ENCODE measurements at regions not wholly inside any gene's neighbourhood (a gene's known extent, or its start where the extent isn't known, plus 50 kb on each side); places are given as distances from the start of the nearest gene placed in this dataset.

DNA sequence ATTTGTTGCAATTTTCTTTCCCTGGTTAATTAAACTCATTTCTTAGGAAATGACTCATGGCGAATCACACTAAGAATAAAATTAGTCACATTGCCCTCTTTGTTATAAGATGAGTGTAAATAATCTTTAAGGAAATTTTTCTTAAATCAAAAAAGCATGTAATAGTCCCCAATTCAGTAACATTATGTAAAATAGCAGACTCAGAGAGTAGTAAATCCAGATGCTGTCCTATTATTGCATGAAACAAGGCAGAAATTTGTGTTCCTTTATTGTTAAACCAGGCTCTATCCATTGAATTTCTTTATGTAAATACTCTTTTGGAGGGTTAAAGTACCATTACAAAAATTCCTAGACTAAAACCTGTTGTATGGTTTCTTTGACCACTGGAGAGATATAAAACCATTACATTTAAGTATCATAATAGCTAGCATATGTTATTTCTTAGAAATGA lies 154.5 kb upstream of the C1orf87 start:
- TF ChIP-seq, protein P1, sequence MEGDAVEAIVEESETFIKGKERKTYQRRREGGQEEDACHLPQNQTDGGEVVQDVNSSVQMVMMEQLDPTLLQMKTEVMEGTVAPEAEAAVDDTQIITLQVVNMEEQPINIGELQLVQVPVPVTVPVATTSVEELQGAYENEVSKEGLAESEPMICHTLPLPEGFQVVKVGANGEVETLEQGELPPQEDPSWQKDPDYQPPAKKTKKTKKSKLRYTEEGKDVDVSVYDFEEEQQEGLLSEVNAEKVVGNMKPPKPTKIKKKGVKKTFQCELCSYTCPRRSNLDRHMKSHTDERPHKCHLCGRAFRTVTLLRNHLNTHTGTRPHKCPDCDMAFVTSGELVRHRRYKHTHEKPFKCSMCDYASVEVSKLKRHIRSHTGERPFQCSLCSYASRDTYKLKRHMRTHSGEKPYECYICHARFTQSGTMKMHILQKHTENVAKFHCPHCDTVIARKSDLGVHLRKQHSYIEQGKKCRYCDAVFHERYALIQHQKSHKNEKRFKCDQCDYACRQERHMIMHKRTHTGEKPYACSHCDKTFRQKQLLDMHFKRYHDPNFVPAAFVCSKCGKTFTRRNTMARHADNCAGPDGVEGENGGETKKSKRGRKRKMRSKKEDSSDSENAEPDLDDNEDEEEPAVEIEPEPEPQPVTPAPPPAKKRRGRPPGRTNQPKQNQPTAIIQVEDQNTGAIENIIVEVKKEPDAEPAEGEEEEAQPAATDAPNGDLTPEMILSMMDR (IDR thresholded peaks at IDR 0.05), result no peak
- TF ChIP-seq POLR2A (IDR thresholded peaks at IDR 0.05), result no peak
- no peak for DNase-seq
- Histone ChIP-seq H3K4me1 (no peaks in the 10 kb centered on the region), H3K36me3 (no peaks in the 10 kb centered on the region), H3K27ac (no peak overlapping the region), H3K27me3 (no peaks in the 10 kb centered on the region), H3K9me3 (no peaks in the 10 kb centered on the region), H3K4me3 (replicated peaks in 1 of 3) (no peak overlapping the region)
- WGBS, 2 donors, result 93 to 96% methylated on average over 1 of the region's 1 CpG
- intact Hi-C loops (cut with DNase I), result no loop called here

DNA sequence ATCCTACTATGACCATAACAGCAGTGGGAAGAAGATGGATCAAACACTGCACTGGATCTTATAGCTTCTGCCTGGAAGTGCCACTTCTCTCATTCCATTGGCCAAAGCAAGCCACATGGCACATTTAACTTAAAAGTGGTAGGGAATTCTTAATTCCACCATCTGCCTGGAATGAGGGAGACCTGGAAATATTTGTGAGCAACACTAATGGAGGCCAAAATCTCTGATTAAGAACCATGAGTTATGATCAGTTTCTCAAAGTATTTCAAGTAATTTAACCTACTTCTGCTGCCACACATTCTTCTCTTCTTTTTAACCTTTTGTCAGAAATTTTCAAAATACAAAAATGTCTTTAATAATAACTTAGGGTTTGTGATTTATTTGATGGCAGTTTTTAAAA lies 154.0 kb upstream of the C1orf87 start:
- TF ChIP-seq, protein P1 (IDR thresholded peaks at IDR 0.05), result no peak
- no peak for TF ChIP-seq POLR2A (IDR thresholded peaks at IDR 0.05)
- Histone ChIP-seq H3K4me3 (replicated peaks in 1 of 3) (no peak overlapping the region), H3K27ac (no peak overlapping the region), H3K36me3 (no peaks in the 10 kb centered on the region), H3K27me3 (no peaks in the 10 kb centered on the region), H3K9me3 (no peaks in the 10 kb centered on the region), H3K4me1 (no peaks in the 10 kb centered on the region)
- DNase-seq, result no peak
- intact Hi-C loops (cut with DNase I), result no loop called here

DNA sequence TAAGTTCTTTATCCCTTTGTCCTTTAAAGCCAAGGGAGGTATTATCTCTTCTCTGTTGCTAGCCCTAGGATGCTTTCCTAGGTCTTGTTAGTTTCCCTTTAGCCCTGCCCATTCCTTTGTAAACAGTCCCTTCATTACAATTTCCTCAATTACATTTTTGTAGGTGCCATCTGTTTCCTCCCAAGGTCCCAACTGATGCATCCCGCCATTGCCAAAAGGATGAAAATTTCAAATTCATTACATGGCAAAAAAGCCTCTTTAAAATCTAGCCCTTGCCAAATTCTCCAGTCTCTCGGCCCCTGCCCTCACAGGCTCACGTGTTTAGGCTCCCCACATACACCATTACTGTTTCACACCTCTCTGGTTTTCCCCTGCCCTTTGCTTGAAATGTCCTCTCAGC lies 151.9 kb upstream of the C1orf87 start:
- 80 to 82% methylated on average over 3 of the region's 3 CpGs for WGBS, 2 donors
- intact Hi-C loops (cut with DNase I), result no loop called here
- H3K4me3 ChIP-seq (replicated peaks in 1 of 3), result no peak overlapping the region
- DNase-seq, result no peak
- H3K9me3 ChIP-seq, result no peaks in the 10 kb centered on the region
- no peaks in the 10 kb centered on the region for H3K4me1 ChIP-seq
- TF ChIP-seq, protein P1 (IDR thresholded peaks at IDR 0.05), result no peak
- TF ChIP-seq POLR2A (IDR thresholded peaks at IDR 0.05), result no peak
- no peaks in the 10 kb centered on the region for H3K27me3 ChIP-seq
- H3K27ac ChIP-seq, result no peak overlapping the region
- H3K36me3 ChIP-seq, result no peaks in the 10 kb centered on the region

DNA sequence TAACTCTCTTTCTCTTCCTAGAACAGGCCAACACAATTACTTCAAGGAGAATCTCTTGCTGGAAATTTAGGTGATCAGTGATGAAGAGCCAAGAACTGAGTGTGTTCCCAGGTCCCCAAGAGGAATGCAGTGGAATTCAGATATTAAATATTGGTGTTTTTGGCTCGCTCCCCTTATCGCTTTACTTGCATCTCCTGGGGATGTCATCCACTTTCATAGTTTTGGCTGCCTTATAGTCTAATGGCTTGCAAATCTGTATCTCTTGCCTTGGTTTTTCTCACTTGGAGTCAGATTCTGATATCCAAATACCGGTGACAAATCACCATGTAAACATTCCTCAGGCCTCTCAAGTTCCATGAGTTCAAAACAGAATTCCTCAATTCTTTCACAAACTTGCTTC lies 151.0 kb upstream of the C1orf87 start:
- no peak overlapping the region for H3K27ac ChIP-seq
- H3K9me3 ChIP-seq, result no peaks in the 10 kb centered on the region
- H3K36me3 ChIP-seq, result no peaks in the 10 kb centered on the region
- no peak for DNase-seq
- intact Hi-C loops (cut with DNase I), result no loop called here
- no peak for TF ChIP-seq POLR2A (IDR thresholded peaks at IDR 0.05)
- TF ChIP-seq, protein P1 (IDR thresholded peaks at IDR 0.05), result no peak
- no peak overlapping the region for H3K4me3 ChIP-seq (replicated peaks in 1 of 3)
- H3K4me1 ChIP-seq, result no peaks in the 10 kb centered on the region
- no peaks in the 10 kb centered on the region for H3K27me3 ChIP-seq
- WGBS, 2 donors, result 89% methylated on average over 3 of the region's 3 CpGs

DNA sequence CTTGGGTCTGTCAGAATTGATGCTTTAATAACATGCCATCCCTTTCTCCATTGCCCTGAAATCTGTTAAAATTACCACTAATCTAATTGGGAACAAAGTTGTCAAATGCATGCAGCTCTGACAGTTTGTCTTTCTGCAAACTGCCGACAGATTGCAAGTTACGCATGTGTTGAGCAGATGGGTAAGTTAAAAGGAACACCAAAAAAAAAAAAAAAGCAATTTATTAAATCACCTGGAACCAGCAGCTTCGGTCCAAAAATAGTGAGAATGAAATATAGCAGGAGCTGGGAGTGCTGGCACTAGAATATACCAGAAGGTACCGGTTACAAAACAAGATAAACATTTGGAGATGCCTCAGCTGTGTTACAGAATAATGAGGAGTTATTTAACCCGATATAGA lies 149.6 kb upstream of the C1orf87 start:
- TF ChIP-seq POLR2A (IDR thresholded peaks at IDR 0.05), result no peak
- Histone ChIP-seq H3K27ac (no peak overlapping the region), H3K9me3 (no peaks in the 10 kb centered on the region), H3K36me3 (no peaks in the 10 kb centered on the region), H3K4me1 (no peaks in the 10 kb centered on the region), H3K27me3 (no peaks in the 10 kb centered on the region), H3K4me3 (replicated peaks in 1 of 3) (no peak overlapping the region)
- no peak for DNase-seq
- intact Hi-C loops (cut with DNase I), result no loop called here
- 66 to 80% methylated on average over 5 of the region's 5 CpGs for WGBS, 2 donors

Data from thyroid gland (tissue), 4 donors.